ENCODE measurements at regions not wholly inside any gene's neighbourhood (a gene's known extent, or its start where the extent isn't known, plus 50 kb on each side); places are given as distances from the start of the nearest gene placed in this dataset.

DNA sequence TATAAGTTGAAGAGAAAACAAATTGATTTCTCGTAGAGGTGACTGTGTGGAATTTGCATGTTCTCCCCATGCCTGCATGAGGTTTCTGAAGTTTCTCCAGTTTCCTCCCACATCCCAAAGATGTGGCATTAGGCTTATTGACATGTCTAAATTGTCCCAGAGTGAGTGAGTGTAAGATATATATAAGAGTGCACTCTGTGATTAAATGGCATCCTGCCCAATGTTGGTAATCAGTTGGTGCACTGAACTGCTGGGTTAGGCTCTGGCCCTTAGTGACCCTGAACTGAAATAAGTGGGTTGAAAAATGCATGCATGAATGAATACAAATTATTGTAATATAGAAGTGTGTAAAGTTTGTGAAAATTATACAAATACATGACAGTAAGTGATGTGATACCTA is 1106.5 kb downstream of the TECRL start:
- TF ChIP-seq, protein P1, sequence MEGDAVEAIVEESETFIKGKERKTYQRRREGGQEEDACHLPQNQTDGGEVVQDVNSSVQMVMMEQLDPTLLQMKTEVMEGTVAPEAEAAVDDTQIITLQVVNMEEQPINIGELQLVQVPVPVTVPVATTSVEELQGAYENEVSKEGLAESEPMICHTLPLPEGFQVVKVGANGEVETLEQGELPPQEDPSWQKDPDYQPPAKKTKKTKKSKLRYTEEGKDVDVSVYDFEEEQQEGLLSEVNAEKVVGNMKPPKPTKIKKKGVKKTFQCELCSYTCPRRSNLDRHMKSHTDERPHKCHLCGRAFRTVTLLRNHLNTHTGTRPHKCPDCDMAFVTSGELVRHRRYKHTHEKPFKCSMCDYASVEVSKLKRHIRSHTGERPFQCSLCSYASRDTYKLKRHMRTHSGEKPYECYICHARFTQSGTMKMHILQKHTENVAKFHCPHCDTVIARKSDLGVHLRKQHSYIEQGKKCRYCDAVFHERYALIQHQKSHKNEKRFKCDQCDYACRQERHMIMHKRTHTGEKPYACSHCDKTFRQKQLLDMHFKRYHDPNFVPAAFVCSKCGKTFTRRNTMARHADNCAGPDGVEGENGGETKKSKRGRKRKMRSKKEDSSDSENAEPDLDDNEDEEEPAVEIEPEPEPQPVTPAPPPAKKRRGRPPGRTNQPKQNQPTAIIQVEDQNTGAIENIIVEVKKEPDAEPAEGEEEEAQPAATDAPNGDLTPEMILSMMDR (IDR thresholded peaks at IDR 0.05), result no peak
- TF ChIP-seq POLR2A (IDR thresholded peaks at IDR 0.05) (no peak), EP300 (IDR thresholded peaks at IDR 0.05) (no peak)
